ENCODE measurements at regions not wholly inside any gene's neighbourhood (a gene's known extent, or its start where the extent isn't known, plus 50 kb on each side); places are given as distances from the start of the nearest gene placed in this dataset.
"Not testable (repeated sequence)": the region's sequence is repeated elsewhere in the genome, so short reads cannot be mapped to it uniquely, and the experiment has no call there.

DNA sequence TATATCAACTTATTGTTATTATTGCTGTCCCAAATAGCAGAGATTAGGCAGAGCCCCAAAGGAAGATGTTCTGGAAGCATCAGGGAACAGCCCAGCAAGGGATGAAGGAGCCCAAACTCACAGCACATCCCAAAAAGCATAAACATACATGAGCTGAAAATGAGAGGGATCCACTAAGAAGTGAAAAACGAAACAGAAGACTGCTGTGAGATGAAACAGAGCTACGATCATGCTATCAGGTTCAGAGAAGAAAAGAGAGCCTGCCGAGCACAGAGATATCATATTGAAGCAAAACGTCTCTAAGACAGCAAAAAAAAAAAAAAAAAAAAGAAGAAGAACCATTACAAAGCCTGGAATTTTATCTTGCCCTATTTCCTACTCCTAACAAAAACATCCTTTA is 127.3 kb downstream of the ZNF608 start:
- no peak for DNase-seq (ENCODE audit: low read depth in 2 of 2)

DNA sequence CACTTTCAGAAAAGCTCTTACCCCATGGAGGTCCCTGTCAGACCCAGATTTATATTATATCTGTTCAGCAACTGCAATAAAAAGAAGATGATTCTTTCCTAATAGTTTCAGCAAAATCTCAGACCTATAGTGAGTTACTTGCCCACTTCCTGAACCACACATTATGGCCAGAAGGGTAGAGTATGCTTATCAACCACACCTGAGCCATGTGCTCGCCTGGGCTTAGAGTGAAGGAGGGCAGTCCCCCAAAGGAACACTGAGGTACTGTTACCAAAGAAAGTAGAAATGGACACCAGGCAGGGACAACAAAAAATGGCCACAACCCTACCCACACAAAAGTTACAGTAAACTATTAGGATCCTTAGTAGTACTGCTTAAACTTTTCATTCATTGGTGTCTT is 128.7 kb downstream of the ZNF608 start:
- no peak for DNase-seq (ENCODE audit: low read depth in 2 of 2)

DNA sequence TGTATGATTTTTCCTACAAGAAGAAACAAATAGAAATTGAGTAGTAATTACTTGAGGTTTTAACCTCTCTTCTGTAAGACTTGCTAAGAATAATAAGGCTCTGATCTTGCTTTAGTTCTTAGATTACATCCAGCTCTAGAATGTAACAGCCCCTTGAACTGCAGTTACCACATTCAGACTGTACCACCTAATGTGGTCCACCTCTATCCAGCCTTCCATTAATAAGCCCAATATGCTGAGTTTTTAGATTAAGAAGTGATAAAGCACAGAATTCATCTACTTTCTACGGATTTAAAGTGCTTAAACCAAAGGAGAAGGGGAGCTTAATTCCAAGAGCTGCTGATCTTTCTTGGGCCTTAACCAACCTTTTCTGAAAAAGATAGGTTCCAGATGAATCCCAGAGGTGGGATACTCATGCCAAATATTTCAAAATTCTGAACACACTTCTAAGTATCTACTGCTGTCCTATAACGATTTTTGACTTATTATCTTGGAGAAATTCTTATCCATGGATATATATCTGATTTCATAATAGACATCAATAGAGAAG is 131.5 kb downstream of the ZNF608 start:
- DNase-seq (ENCODE audit: low read depth in 2 of 2), result no peak

DNA sequence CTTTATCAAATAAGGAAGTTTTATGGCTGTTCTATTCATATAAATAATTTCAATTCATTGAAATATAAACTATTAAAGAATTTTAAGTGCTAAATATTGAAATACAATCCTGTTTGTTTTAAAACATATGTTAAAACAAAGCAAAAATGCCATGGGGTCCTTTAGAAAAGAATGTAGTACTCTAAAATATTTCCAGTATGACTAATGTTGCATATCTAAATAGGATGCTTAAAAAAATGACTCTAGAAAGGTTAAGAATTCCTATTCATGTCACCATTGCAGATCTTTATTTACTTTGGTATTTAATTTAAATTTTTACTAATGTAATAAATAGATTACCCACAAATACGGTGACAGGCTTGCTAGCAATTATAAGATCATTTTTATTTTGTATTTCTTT is 132.3 kb downstream of the ZNF608 start:
- no peak for DNase-seq (ENCODE audit: low read depth in 2 of 2)

DNA sequence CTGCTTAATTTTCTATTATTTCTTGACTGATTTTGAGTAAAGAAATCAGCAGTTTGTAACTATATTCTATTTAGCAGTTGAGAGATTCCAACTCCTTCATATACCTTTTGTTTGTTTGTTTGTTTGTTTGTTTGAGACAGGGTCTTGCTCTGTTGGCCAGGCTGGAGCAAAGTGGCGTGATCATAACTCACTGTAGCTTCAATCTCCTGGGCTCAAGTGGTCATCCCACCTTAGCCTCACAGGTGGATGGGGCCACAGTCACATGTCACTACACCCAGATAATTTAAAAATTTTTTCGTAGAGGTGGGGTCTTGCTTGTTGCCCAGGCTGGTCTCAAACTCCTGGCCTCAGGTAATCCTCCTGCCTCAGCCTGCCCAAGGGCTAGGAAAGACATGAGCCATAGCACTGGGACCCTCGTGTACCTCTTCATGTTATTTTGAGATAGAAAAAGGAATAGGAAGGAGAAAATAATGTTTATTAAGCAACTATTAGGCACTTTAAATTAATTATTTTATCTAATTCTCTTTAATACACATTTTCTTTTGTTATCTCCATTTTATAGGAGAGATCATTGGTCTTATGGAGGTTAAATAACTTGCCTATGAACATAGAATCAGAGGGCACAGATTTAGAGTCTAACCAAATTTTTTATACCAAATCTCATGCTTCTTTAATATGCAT is 133.0 kb downstream of the ZNF608 start:
- no peak for DNase-seq (ENCODE audit: low read depth in 2 of 2)

DNA sequence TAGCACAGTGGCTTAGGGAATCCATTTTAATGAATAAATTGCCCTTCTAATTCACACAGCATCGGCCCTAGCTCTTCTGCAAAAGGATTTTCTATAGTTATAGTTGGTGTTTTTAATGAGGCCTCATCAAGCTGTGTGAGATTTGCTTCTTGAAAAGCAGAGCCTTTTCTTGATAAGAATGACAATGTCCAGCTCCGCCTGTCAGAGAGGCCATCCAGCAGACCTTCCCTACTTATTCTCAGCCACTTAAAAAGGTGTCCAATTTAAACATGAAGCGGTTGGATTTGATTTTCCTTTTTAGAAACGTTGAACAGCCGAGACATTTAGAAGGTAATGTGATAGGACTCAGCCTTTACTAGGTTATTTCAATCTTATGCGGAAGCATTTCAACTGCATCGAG is 134.4 kb downstream of the ZNF608 start:
- DNase-seq (ENCODE audit: low read depth in 2 of 2), result no peak

DNA sequence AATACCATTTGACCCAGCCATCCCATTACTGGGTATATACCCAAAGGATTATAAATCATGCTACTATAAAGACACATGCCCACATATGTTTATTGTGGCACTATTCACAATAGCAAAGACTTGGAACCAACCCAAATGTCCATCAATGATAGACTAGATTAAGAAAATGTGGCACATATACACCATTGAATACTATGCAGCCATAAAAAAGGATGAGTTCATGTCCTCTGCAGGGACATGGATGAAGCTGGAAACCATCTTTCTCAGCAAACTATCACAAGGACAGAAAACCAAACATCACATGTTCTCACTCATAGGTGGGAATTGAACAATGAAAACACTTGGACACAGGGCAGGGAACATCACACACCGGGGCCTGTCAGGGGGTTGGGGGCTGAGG is 135.2 kb downstream of the ZNF608 start:
- not testable (repeated sequence) for DNase-seq (ENCODE audit: low read depth in 2 of 2)

DNA sequence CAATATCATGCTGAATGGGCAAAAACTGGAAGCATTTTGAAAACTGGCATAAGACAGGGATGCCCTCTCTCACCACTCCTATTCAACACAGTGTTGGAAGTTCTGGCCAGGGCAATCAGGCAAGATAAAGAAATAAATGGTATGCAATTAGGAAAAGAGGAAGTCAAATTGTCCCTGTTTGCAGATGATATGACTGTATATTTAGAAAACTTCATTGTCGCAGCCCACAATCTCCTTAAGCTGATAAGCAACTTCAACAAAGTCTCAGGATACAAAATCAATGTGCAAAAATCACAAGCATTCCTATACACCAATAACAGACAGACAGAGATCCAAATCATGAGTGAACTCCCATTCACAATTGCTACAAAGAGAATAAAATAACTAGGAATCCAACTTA is 136.8 kb downstream of the ZNF608 start:
- DNase-seq (ENCODE audit: low read depth in 2 of 2), result not testable (repeated sequence)

DNA sequence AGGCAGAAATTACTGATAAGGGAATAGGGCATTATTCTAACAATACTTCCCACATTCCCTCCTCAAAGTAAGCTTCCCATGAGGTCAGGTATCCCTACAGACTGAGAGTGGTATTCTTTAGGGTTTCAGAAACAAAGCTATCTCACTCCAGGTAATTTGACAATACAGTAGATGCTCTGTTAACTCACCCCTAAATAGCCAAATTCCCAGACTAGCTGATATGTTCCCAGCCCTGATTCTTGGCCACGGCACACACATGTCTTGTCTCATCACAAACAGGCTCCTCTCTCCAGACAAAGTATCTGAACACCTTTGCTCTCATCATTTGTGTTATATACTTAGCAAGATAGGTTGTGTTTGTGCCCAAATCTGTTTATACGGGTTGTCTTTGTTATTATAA is 139.9 kb downstream of the ZNF608 start:
- DNase-seq (ENCODE audit: low read depth in 2 of 2), result no peak

DNA sequence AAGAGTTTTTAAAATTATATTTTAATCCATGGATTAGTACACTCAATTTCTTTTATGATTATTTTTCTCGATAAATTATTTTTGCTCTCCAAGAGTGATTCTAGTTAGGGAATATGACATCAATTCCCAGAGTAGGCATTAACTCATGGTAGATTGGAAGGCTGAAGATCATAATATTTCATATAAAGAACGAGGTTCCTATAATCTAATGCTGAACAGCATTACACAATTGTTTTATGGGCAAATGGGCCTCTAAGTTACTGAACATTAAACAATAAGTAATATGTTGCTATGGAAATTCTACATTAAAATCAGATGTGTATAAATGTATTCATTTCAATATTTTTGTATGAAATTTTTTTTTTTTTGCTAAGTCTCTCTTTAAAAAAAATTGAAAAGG is 140.3 kb downstream of the ZNF608 start:
- DNase-seq (ENCODE audit: low read depth in 2 of 2), result no peak

DNA sequence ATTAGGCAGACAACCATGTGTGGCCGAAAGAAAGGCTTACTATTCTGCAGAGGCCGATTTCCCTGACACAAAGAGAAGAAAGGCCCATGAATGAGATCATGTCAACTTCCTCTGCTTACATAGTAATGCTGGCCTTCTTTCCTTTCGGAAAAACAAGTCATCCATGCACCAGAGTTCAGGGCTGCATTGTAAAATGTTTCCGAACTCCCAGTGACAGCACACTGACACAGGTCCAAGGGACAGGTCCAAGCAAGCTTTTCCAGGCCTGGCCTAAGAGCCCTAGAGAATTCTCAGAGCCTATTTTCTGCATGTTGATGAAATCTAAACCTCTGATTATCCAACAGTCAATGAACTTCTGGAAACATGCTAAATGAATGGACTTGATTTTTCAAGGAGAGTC is 140.9 kb downstream of the ZNF608 start:
- no peak for DNase-seq (ENCODE audit: low read depth in 2 of 2)

DNA sequence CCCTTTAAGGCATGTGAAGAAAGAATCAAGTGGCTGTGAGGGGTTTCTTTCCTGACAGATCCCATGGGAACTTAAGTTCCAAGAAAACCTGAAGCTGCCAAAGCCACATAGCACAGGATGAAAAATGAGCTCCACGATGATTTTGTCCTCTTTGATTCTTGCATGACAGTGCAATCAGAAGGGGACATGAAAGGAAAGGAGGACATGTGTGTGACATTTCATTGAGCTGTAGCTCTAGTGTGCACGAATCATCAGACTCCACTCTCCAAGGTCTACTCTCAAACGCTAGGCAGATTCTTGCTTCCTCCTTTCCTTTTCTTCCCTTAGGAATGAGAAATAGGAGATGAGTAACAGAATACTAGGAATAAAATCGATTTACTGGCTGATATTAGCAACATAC is 142.0 kb downstream of the ZNF608 start:
- DNase-seq (ENCODE audit: low read depth in 2 of 2), result no peak

DNA sequence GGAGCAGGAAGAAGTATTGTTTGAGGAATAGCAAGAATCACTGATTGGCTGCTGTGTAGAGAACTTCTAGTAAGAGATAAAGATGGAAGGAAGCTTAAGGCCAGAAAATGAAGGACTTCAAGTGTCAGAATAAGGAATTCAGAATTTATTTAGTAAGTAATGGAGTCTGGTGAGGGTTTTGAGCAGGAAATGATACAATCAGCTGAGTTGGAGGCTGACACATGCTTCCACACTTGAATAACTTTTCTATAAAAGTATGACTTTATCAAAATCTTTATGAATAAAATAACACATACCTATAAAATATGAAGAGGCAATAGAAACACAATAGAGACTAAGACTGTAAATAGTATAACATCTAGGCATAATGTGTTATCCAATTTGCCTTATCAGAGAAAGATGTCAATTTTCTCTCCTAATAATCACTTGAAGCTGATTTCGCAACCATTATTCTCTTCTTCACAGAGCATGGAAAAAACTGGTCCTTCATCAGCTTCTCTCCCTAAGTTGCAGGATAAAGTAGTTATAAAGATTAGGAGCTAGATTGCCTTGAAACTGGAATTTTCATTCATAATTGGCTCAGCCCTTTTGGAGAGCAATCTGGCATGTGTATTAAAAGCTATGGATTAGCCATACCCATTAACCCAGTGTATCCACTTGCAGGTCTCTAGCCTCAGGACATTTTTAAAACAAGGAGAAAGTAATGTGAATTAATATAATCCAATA is 143.4 kb downstream of the ZNF608 start:
- no peak for DNase-seq (ENCODE audit: low read depth in 2 of 2)

DNA sequence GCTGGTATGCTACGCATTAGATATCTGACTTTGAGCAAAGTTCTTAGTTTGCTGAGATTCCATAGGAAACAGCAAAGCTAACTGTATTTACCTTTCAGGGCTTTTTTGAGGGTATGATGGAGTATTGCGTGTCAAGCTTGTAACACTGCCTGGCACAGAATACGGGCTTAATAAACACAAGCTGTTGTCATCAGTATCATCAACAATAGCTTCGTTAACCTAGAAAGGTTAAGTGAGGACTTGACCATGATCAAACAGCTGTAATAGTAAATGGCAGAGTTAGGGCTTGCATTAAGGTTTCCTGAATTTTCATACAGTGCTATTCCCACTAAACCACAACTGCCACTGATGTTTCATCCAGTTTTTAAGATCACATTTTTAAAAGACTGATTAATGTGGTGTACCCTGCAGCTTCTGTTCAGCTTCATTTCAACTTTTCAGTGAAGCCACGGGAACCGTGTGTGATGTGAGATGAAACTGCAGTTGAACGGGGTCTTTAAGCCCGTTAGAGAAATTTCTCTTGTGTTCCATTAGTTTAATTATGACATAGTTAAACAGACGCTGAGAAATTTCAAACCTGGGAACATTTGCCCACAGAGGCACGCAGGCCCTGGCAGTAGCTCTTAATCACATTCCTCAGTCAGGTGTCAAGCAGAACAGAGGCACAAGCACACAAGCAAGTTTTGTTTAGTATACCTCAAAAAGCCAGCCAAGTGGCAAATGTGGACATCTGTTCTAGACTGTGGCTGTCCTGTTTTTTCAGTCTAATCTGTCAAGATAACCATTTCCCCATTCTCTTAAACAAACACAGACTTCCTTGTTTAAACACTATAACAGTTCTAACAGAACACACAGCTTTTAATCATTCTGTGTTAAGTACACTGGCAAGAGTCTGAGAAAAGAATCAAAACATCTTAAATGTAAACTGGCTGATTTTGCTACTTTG is 147.1 kb downstream of the ZNF608 start:
- no peak for DNase-seq (ENCODE audit: low read depth in 2 of 2)

DNA sequence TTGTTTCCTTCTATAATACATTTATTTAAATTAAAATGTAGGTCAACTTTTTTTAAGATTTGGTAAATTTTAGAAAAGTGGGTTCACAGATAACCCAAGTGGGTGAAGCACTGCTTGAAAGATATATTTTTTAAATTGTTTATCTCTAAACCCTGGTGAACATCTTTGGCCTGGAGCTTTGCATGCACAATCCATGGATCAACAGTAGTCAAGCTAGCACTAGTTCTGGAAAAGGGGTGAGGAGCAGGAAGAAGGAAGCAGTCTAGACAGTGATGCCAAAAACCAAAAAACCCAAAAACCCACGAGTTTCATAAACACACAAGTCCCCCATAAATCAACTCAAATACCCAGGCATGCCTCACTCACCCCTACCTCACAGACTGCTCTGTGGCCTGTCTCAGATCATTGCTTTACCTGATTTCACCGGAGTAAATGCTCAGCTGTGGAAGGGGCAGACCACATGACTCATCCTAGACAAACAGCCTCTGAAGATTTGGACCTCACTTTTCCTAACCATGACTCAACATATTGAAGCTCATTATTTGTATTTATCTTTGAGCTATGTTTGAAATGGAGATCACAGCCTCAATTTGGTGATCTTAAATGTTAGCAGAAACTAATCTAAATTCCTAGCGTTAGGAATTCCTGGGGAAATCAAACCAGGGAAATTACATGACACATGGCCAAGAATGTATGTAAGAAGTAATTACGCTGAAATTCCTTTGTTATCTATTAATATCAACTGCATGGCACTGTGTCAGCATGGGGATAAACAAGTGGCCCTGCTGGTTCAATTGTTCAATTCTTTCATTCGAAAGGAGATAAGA is 149.6 kb downstream of the ZNF608 start:
- no peak for DNase-seq (ENCODE audit: low read depth in 2 of 2)

DNA sequence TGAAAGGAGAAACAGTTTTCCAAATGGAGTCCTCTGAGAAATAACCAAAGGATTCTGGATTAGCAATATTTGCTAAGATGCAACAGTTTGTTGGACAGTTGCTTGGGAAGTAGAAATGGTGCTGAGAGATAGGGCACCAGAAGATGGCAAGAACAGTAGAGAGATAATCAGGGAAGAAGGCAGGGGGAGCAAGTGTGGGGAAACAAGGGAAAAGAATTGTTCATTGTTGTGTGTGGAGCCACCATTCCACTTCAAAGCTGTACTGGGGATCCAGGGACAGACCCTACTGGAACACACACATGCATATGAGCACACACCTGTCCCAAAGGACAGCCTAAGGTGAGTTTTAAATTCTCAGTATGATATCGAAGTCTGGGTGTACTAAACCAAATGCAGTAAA is 152.5 kb downstream of the ZNF608 start:
- no peak for DNase-seq (ENCODE audit: low read depth in 2 of 2)

DNA sequence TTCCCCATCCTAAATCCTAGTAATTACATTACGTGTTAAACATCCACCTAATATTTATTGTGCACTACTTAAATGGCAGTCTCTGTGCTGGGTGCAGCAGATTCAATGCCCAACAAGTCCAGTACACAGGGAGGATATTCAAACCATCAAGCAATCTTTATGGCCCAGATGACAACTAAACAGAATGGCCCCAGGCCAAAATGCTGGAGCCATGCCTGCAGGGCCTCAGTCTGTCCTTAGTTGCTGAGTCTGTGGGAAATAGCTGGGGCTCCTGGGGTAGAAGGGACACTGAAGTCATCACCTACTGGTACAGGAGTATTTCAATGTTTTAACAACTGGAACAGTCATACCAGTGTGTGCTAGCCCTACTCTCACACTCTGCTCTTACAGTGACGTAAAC is 153.5 kb downstream of the ZNF608 start:
- no peak for DNase-seq (ENCODE audit: low read depth in 2 of 2)

DNA sequence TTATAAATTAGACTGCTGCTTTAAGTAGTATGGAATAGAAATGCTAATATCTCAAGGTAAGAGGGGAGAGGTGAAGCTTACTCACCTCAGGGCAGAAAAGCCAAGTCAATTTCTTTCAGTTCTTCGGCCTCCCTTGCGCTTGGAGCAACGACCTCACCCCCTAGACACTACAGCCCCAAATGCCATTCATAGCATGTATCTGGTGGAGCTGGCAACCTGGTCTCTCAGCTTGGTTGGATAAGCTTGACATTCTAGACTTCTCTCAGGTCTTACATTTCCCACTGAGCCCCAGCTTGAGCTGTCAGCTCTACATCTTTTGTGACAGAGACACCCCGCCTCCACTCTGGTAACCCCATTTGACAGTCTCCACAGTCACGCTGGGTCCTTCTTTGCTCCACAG is 154.9 kb downstream of the ZNF608 start:
- DNase-seq (ENCODE audit: low read depth in 2 of 2), result no peak

DNA sequence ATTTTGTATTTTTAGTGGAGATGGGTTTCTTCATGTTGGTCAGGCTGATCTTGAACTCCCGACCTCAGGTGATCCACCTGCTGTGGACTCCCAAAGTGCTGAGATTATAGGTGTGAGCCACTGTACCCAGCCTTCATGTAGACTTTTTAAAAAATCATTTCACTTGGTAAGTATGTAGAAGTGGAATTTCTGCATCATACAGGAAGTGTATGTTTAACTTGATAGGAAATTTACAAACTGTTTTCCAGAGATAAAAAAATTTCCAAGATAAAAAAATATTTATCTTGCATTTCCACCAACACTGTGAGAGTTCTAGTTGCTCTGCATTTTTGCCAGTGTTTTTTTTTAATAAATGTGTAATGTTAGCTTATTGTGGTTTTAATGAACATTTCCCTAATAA is 155.8 kb downstream of the ZNF608 start:
- DNase-seq (ENCODE audit: low read depth in 2 of 2), result no peak

DNA sequence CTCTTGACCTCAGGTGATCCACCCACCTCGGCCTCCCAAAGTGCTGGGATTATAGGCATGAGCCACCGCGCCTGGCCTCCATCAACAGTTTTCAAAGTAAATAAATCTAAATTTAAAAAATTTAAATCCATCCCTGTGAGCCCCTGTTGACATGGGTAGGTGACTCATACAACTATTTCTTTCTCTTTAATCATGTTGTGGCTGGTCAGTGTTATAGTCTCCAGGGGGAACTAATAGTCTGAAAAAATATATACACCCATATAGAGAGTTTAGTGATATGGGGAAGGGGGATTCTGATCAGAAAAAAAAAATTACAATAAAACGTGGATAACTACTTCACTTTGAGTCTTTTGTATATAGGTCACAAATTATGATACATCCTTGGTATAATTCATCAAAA is 159.2 kb downstream of the ZNF608 start:
- DNase-seq (ENCODE audit: low read depth in 2 of 2), result no peak

DNA sequence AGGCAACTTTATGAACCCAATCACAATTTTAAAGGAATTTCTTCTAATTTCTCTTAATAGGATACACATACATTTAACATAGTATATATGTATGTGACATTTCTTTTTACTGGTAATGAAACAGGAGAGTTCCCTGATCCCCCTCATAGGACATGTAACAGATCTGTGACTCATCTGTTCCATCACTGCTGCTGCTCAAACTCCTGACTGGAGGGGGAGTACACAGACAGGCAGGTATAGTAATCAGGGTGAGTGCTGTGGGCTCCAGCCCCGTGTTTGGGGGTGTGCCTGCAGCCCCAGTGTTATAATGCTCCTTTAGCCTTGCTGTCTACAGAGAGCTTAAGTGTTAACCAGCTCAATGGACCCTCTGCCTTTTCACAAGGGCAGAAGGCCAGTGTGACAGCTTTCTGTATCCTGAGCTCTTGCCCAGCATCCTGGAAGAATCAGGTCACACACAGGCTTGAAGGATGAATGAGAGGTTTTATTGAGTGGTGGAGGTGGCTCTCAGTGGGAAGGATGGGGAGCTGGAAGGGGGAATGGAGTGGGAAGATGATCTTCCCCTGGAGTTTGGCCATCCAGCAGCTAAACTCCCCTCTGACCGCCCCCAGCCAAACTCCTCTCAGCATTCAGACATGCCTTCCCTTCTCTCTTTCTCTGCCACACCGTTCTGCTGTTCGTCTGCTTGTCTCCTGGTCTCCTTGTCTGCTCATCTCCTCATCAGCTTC is 161.3 kb downstream of the ZNF608 start:
- DNase-seq (ENCODE audit: low read depth in 2 of 2), result no peak

Measured in stimulated activated CD8-positive, alpha-beta memory T cell treated with anti-CD3 and anti-CD28 coated beads, Interleukin-7, amount 100 ng/mL, for 4 hours (primary cell).